H1 (cell line): ENCODE measurements at regions not wholly inside any gene's neighbourhood (a gene's known extent, or its start where the extent isn't known, plus 50 kb on each side); places are given as distances from the start of the nearest gene placed in this dataset.

Experiments
- BCL11A ChIP-seq, 2 experiments: IDR thresholded peaks; one replicate each; pipeline ENCODE4 v1.6.1; 2011; ENCODE audit warnings: low read depth in 2 of 2, low read length in 2 of 2, mild to moderate bottlenecking in 2 of 2
- CHD7 ChIP-seq: fragments of 300-600 bp; sonication (generic); IDR thresholded peaks from 2 replicates; pipeline ENCODE4 v1.7.1; 2012; ENCODE audit warnings: low read length, moderate library complexity, mild to moderate bottlenecking, inconsistent platforms; ENCODE audit not compliant: insufficient replicate concordance
- EZH2 ChIP-seq: fragments of 200-600 bp; sonication (generic); IDR thresholded peaks from 2 replicates; pipeline ENCODE4 v1.7.1; 2012; ENCODE audit warnings: low read depth, mild to moderate bottlenecking, moderate library complexity, low read length, inconsistent platforms; ENCODE audit not compliant: severe bottlenecking
- FOSL1 ChIP-seq: IDR thresholded peaks from 2 replicates; pipeline ENCODE4 v1.6.1; 2011; ENCODE audit warnings: mild to moderate bottlenecking, low read depth, low read length, moderate library complexity; ENCODE audit not compliant: insufficient read depth
- HDAC2 ChIP-seq, 2 experiments: fragments of 300-600 bp in 1 of 2; sonication (generic) in 1 of 2; IDR thresholded peaks; 2 replicates each; pipeline ENCODE4 v1.6.1; 2011 to 2012; ENCODE audit warnings: low read depth in 2 of 2, low read length in 2 of 2, mild to moderate bottlenecking in 2 of 2, moderate library complexity in 2 of 2, borderline replicate concordance in 1 of 2, inconsistent platforms in 1 of 2
- JUND ChIP-seq: IDR thresholded peaks from 2 replicates; pipeline ENCODE4 v1.6.1; 2011; ENCODE audit warnings: mild to moderate bottlenecking, improper control_type of control experiment, low read length
- RBBP5 ChIP-seq: IDR thresholded peaks from 2 replicates; pipeline ENCODE4 v1.7.1; 2012; ENCODE audit warnings: low read depth, mild to moderate bottlenecking, inconsistent platforms, low read length, moderate library complexity, borderline replicate concordance
- SRF ChIP-seq: IDR thresholded peaks from 2 replicates; pipeline ENCODE4 v1.6.1; 2011; ENCODE audit warnings: mild to moderate bottlenecking, low read depth, low read length, moderate library complexity
- TAF1 ChIP-seq: IDR thresholded peaks from 2 replicates; pipeline ENCODE4 v1.6.1; 2011; ENCODE audit warnings: mild to moderate bottlenecking, low read depth, low read length
- USF2 ChIP-seq: IDR thresholded peaks from 2 replicates; pipeline ENCODE4 v1.6.1; 2011; ENCODE audit warnings: low read length, improper control_type of control experiment

- no peak for TF ChIP-seq CHD7
- TF ChIP-seq SRF = no peak
- TF ChIP-seq FOSL1 = no peak
- TF ChIP-seq USF2 = no peak
- TF ChIP-seq RBBP5 = no peak
- TF ChIP-seq TAF1 = no peak
- no peak for TF ChIP-seq JUND
- no peak for TF ChIP-seq BCL11A (IDR thresholded peaks at IDR 0.05; ENCODE audit: low read depth in 2 of 2, low read length in 2 of 2)
- no peak for TF ChIP-seq HDAC2 (IDR thresholded peaks at IDR 0.05; ENCODE audit: borderline replicate concordance in 1 of 2, low read depth in 2 of 2, low read length in 2 of 2)
- TF ChIP-seq EZH2 = no peak
These were observed 894.7 kb upstream of the INTU start (continued) for GRCh38 chr4:126737899-126738526.
